ENCODE measurements at regions not wholly inside any gene's neighbourhood (a gene's known extent, or its start where the extent isn't known, plus 50 kb on each side); places are given as distances from the start of the nearest gene placed in this dataset.
"Not testable (repeated sequence)": the region's sequence is repeated elsewhere in the genome, so short reads cannot be mapped to it uniquely, and the experiment has no call there.

GRCh38 chr2:89326455-89326854 is 635.0 kb downstream of the RPIA start:
- not testable (repeated sequence) for DNase-seq

DNA sequence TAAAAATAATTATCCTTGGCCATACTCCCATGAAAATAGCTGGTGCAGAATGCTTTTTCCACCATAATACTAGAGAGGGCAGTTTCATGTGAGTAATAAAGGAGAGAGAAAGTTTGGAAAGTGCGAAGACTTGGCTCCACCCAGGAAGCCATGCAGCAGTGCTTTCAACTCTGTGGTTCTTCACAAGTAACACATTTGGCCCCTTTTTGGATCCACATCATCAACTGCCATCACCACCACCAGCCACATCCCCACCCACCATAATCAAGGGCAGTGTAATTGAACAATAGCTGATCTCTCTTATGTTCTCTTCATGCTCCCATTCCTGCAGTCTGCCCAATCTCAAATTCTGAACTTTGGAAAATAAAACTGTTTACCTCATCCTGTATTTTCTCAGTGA is 637.3 kb downstream of the RPIA start:
- not testable (repeated sequence) for DNase-seq

Data from stimulated activated CD4-positive, alpha-beta T cell treated with anti-CD3 and anti-CD28 coated beads, Interleukin-4, amount 100 ng/mL, for 24 hours (primary cell).